H9 (cell line): ENCODE measurements at regions not wholly inside any gene's neighbourhood (a gene's known extent, or its start where the extent isn't known, plus 50 kb on each side); places are given as distances from the start of the nearest gene placed in this dataset.

Experiments used
- DNase-seq: peaks from one replicate; pipeline ENCODE4 v3.0.0-alpha.2; 2017
- H2AFZ ChIP-seq: one replicate; pipeline ENCODE4 v1.6.1; 2013; ENCODE audit warnings: mild to moderate bottlenecking, low read length, control low read depth, moderate library complexity
- H2AK5ac ChIP-seq: 2 replicates; pipeline ENCODE4 v1.6.1; 2013; ENCODE audit warnings: low read length, control low read depth, mixed read lengths; ENCODE audit not compliant: insufficient read length
- H2BK120ac ChIP-seq: one replicate; pipeline ENCODE4 v1.6.1; 2013; ENCODE audit warnings: low read depth, mild to moderate bottlenecking, low read length, control low read depth, inconsistent platforms; ENCODE audit not compliant: poor library complexity, severe bottlenecking
- H2BK12ac ChIP-seq: 2 replicates; pipeline ENCODE4 v1.6.1; 2013; ENCODE audit warnings: low read length, control low read depth, mixed read lengths, low read depth; ENCODE audit not compliant: insufficient read length
- H2BK15ac ChIP-seq: 2 replicates; pipeline ENCODE4 v1.6.1; 2013; ENCODE audit warnings: low read depth, low read length, control low read depth
- H2BK20ac ChIP-seq: one replicate; pipeline ENCODE4 v1.6.1; 2013; ENCODE audit warnings: low read depth, mild to moderate bottlenecking, low read length, control low read depth, inconsistent platforms; ENCODE audit not compliant: poor library complexity, severe bottlenecking
- H2BK5ac ChIP-seq: 2 replicates; pipeline ENCODE4 v1.6.1; 2013; ENCODE audit warnings: low read length, control low read depth, mixed read lengths; ENCODE audit not compliant: insufficient read length
- H3K14ac ChIP-seq: 2 replicates; pipeline ENCODE4 v1.6.1; 2013; ENCODE audit warnings: low read length, control low read depth; ENCODE audit not compliant: insufficient read depth
- H3K18ac ChIP-seq: 2 replicates; pipeline ENCODE4 v1.6.1; 2013; ENCODE audit warnings: low read depth, mild to moderate bottlenecking, mixed read lengths, low read length, control low read depth; ENCODE audit not compliant: insufficient read length
- H3K23ac ChIP-seq: 2 replicates; pipeline ENCODE4 v1.6.1; 2013; ENCODE audit warnings: low read length, control low read depth, mixed read lengths, low read depth; ENCODE audit not compliant: insufficient read length
- H3K23me2 ChIP-seq: 2 replicates; pipeline ENCODE4 v1.6.1; 2013; ENCODE audit warnings: low read depth, mild to moderate bottlenecking, mixed read lengths, low read length, control low read depth; ENCODE audit not compliant: insufficient read length, poor library complexity, severe bottlenecking
- H3K27ac ChIP-seq: 2 replicates; pipeline ENCODE4 v1.5.1; 2013; ENCODE audit warnings: low read length, control low read depth, mixed read lengths, low read depth; ENCODE audit not compliant: insufficient read length
- H3K27me3 ChIP-seq: 2 replicates; pipeline ENCODE4 v1.6.1; 2013; ENCODE audit warnings: low read length, control low read depth, inconsistent platforms; ENCODE audit not compliant: insufficient read depth
- H3K4ac ChIP-seq: 2 replicates; pipeline ENCODE4 v1.6.1; 2013; ENCODE audit warnings: low read depth, mild to moderate bottlenecking, control low read depth, inconsistent platforms, low read length, moderate library complexity
- H3K4me1 ChIP-seq: 2 replicates; pipeline ENCODE4 v1.6.1; 2013; ENCODE audit warnings: low read length, control low read depth, inconsistent platforms; ENCODE audit not compliant: insufficient read depth
- H3K4me2 ChIP-seq: 2 replicates; pipeline ENCODE4 v1.6.1; 2013; ENCODE audit warnings: low read length, control low read depth, mixed read lengths; ENCODE audit not compliant: insufficient read length, insufficient read depth
- H3K56ac ChIP-seq: 2 replicates; pipeline ENCODE4 v1.6.1; 2013; ENCODE audit warnings: low read depth, mild to moderate bottlenecking, mixed read lengths, low read length, control low read depth; ENCODE audit not compliant: insufficient read length
- H3K79me1 ChIP-seq: 2 replicates; pipeline ENCODE4 v1.6.1; 2013; ENCODE audit warnings: low read depth, mild to moderate bottlenecking, moderate library complexity, low read length, control low read depth, inconsistent platforms; ENCODE audit not compliant: insufficient read depth, poor library complexity, severe bottlenecking
- H3K79me2 ChIP-seq: 2 replicates; pipeline ENCODE4 v1.6.1; 2013; ENCODE audit warnings: low read length, control low read depth, inconsistent platforms; ENCODE audit not compliant: insufficient read depth
- H3K9ac ChIP-seq: 2 replicates; pipeline ENCODE4 v1.6.1; 2013; ENCODE audit warnings: low read length, control low read depth, mixed read lengths; ENCODE audit not compliant: insufficient read length; ENCODE audit errors: extremely low read depth
- H3K9me3 ChIP-seq: one replicate; pipeline ENCODE4 v1.6.1; 2013; ENCODE audit warnings: low read depth, low read length, inconsistent platforms; ENCODE audit not compliant: control insufficient read depth
- H3T11ph ChIP-seq: one replicate; pipeline ENCODE4 v1.6.1; 2013; ENCODE audit warnings: mild to moderate bottlenecking, low read length, control low read depth, inconsistent platforms
- H4K20me1 ChIP-seq: one replicate; pipeline ENCODE4 v1.6.1; 2013; ENCODE audit not compliant: control insufficient read depth, insufficient read length, insufficient read depth
- H4K5ac ChIP-seq: 2 replicates; pipeline ENCODE4 v1.6.1; 2013; ENCODE audit warnings: low read depth, mild to moderate bottlenecking, mixed read lengths, low read length, control low read depth; ENCODE audit not compliant: insufficient read length
- H4K8ac ChIP-seq: replicated peaks from 2 replicates; pipeline ENCODE4 v1.6.1; 2013; ENCODE audit warnings: low read length, control low read depth, mixed read lengths, low read depth; ENCODE audit not compliant: insufficient read length
- H4K91ac ChIP-seq: 2 replicates; pipeline ENCODE4 v1.6.1; 2013; ENCODE audit warnings: low read depth, mild to moderate bottlenecking, moderate library complexity, mixed read lengths, low read length, control low read depth; ENCODE audit not compliant: insufficient read length
- H3K27ac Mint-ChIP-seq, 3 experiments: 2 replicates in 2 of 3; 3 replicates in 1 of 3; pipeline ENCODE4 v1.8.0; 2020 to 2021; ENCODE audit warnings: mixed read lengths in 3 of 3, mild to moderate bottlenecking in 1 of 3, moderate library complexity in 1 of 3
- H3K27me3 Mint-ChIP-seq: 2 replicates; pipeline ENCODE4 v1.8.0; 2021; ENCODE audit warnings: low read depth, mild to moderate bottlenecking, moderate library complexity, mixed read lengths
- H3K36me3 Mint-ChIP-seq, 3 experiments: 2 replicates in 2 of 3; 3 replicates in 1 of 3; pipeline ENCODE4 v1.8.0; 2020 to 2021; ENCODE audit warnings: low read depth in 3 of 3, mixed read lengths in 3 of 3; ENCODE audit not compliant: insufficient read depth in 1 of 3
- H3K4me1 Mint-ChIP-seq, 2 experiments: 2 replicates each; pipeline ENCODE4 v1.8.0; 2020; ENCODE audit warnings: mixed read lengths in 2 of 2
- H3K4me3 Mint-ChIP-seq, 2 experiments: 2 replicates in 1 of 2; 3 replicates in 1 of 2; pipeline ENCODE4 v1.8.0; 2020 to 2021; ENCODE audit warnings: mild to moderate bottlenecking in 2 of 2, mixed read lengths in 2 of 2, moderate library complexity in 1 of 2
- H3K9me3 Mint-ChIP-seq, 2 experiments: 2 replicates in 1 of 2; 3 replicates in 1 of 2; pipeline ENCODE4 v1.8.0; 2020; ENCODE audit warnings: mild to moderate bottlenecking in 2 of 2, mixed read lengths in 2 of 2, moderate library complexity in 1 of 2
- CTCF ChIP-seq: fragments of 200-600 bp; sonication (generic); conservative IDR thresholded peaks from 3 replicates; pipeline ENCODE4 v1.8.0; 2021; ENCODE audit warnings: antibody characterized with exemption, mild to moderate bottlenecking
- WGBS: extraction: QIAGEN DNeasy Blood & Tissue Kit; methylation state at CpG from one replicate; pipeline ENCODE4 v1.1.7; 2013; ENCODE audit warnings: missing lambda C conversion rate, low lambda C conversion rate, mixed read lengths; ENCODE audit not compliant: insufficient read length; ENCODE audit errors: extremely low coverage; 5-methylcytosine and 5-hydroxymethylcytosine counted together

- H3K27me3 ChIP-seq, result no peaks in the 10 kb centered on the region
- Mint-ChIP-seq H3K9me3 (peaks cover 6% of the 10 kb centered on the region in 2 experiments; a peak in 4 of 5 replicates), H3K27me3 (no peaks in the 10 kb centered on the region), H3K4me3 (no peak overlapping the region), H3K36me3 (peaks cover 13 to 29% (median 23%) of the 10 kb centered on the region in 3 experiments), H3K27ac (no peak overlapping the region), H3K4me1 (peaks cover under 1 to 7% of the 10 kb centered on the region in 2 experiments)
- no peak overlapping the region for H2BK20ac ChIP-seq
- H4K8ac ChIP-seq, result no peak overlapping the region
- H3K9me3 ChIP-seq, result no peaks in the 10 kb centered on the region
- H3K79me2 ChIP-seq, result 0 out of 2 replicates have a peak, but pooled peaks cover under 1% of the 10 kb centered on the region
- no peak overlapping the region for H4K91ac ChIP-seq
- no peak overlapping the region for H2BK15ac ChIP-seq
- no peak overlapping the region for H3K27ac ChIP-seq
- H3T11ph ChIP-seq, result no peak overlapping the region
- H3K4ac ChIP-seq, result no peak overlapping the region
- no peak for TF ChIP-seq CTCF
- no peaks in the 10 kb centered on the region for H3K79me1 ChIP-seq
- no CpG with 5 or more reads among the region's 2 CpGs for WGBS
- no peak overlapping the region for H2AFZ ChIP-seq
- no peak overlapping the region for H3K4me2 ChIP-seq
- H3K14ac ChIP-seq, result no peak overlapping the region
- no peak overlapping the region for H3K23ac ChIP-seq
- H3K23me2 ChIP-seq, result no peaks in the 10 kb centered on the region
- no peaks in the 10 kb centered on the region for H4K20me1 ChIP-seq
- H2BK12ac ChIP-seq, result no peak overlapping the region
- no peak overlapping the region for H2AK5ac ChIP-seq
- H3K18ac ChIP-seq, result no peak overlapping the region
- no peak overlapping the region for H2BK5ac ChIP-seq
- no peaks in the 10 kb centered on the region for H3K4me1 ChIP-seq
- no peak overlapping the region for H2BK120ac ChIP-seq
- no peak overlapping the region for H4K5ac ChIP-seq
- no peak overlapping the region for H3K56ac ChIP-seq
- H3K9ac ChIP-seq, result no peak overlapping the region
- DNase-seq, result no peak
Observed at GRCh38 chr4:151599863-151600262, 160.9 kb downstream of the GATB start.
